ENCODE measurements at regions not wholly inside any gene's neighbourhood (a gene's known extent, or its start where the extent isn't known, plus 50 kb on each side); places are given as distances from the start of the nearest gene placed in this dataset.

DNA sequence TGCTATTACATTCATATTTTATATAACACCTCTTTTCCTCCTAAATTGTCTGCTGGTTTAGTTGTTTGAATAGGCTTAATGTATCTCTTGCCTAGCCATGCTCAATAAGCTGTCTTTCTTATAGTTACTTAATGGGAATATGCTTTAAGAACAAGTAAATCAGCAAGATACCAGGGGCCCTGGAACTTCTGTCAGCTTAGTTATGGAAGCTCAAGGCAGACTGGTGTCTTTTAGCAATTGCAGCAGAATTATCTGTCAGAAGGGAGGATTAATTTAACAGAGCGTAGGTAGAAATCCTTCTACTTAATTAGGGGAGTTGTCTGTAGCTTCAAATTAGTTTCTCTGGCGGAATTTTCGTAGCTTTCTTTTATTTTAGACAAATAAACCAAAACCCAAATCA lies 94.9 kb downstream of the C11orf91 start:
- Histone ChIP-seq H2BK5ac (ENCODE audit: low read length) (no peak overlapping the region), H3K36me3 (ENCODE audit: control insufficient read depth, insufficient read depth, low read length) (no peaks in the 10 kb centered on the region), H3K27ac (ENCODE audit: low read depth, low read length) (no peak overlapping the region), H4K5ac (ENCODE audit: low read length) (no peak overlapping the region), H3K9ac (ENCODE audit: low read length) (no peak overlapping the region), H2BK120ac (ENCODE audit: low read depth, low read length) (no peak overlapping the region), H3K4me2 (ENCODE audit: low read length) (no peak overlapping the region), H3K4me3 (ENCODE audit: low read length) (no peak overlapping the region), H3K27me3 (ENCODE audit: insufficient read depth, low read length, poor library complexity) (no peaks in the 10 kb centered on the region), H3K79me1 (ENCODE audit: low read length) (no peaks in the 10 kb centered on the region), H2AK5ac (ENCODE audit: low read length) (no peak overlapping the region), H3K18ac (ENCODE audit: low read length) (no peak overlapping the region), H3K4me1 (ENCODE audit: control insufficient read depth, low read depth, low read length) (no peaks in the 10 kb centered on the region), H4K8ac (ENCODE audit: low read depth, low read length) (no peak overlapping the region), H3K23ac (ENCODE audit: low read length) (no peak overlapping the region), H3K4ac (ENCODE audit: low read depth, low read length) (no peak overlapping the region), H2BK15ac (replicated peaks; ENCODE audit: low read depth) (no peak overlapping the region), H3K79me2 (ENCODE audit: control insufficient read depth, insufficient read depth, low read length) (no peaks in the 10 kb centered on the region), H3K56ac (ENCODE audit: low read length) (no peak overlapping the region)
- WGBS (ENCODE audit: extremely low coverage, insufficient coverage, low lambda C conversion rate), result no CpG with 5 or more reads among the region's 3 CpGs
- DNase-seq, result no peak

DNA sequence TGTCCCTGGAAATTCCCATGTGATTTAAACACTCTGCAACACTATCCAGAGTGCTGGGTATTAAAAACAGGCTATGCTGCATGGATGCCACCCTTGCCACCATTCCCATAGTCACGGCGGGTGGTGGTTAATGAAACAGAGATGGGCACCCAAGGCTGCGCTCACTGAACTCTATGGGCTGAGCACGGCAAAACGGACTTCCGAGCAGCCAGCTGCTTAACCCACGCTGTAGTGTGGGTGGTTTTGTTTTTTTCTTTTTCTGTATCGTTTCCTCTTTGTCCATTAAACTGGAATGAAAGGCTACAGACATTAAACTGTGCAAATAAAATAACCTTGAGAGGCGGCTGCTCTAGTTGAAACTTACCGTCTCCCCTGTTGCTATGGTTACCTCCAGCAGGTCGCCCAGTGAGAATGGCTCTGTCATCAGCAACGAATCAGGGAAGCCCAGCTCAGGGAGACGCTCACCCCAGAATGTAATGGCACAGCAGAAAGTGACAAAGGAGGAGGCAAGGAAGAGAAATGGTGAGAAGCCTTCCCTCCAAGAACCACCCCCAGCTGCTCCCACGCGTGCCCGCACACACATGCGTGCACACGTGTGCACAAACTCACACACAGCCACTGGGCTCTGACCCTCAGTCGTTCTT lies 102.1 kb downstream of the C11orf91 start:
- Histone ChIP-seq H3K36me3 (ENCODE audit: control insufficient read depth, insufficient read depth, low read length) (no peaks in the 10 kb centered on the region), H4K8ac (ENCODE audit: low read depth, low read length) (no peak overlapping the region), H3K27ac (ENCODE audit: low read depth, low read length) (no peak overlapping the region), H3K9ac (ENCODE audit: low read length) (no peak overlapping the region), H4K5ac (ENCODE audit: low read length) (no peak overlapping the region), H2BK120ac (ENCODE audit: low read depth, low read length) (no peak overlapping the region), H2BK5ac (ENCODE audit: low read length) (no peak overlapping the region), H3K23ac (ENCODE audit: low read length) (no peak overlapping the region), H3K56ac (ENCODE audit: low read length) (no peak overlapping the region), H3K27me3 (ENCODE audit: insufficient read depth, low read length, poor library complexity) (no peaks in the 10 kb centered on the region), H3K79me1 (ENCODE audit: low read length) (no peaks in the 10 kb centered on the region), H3K4ac (ENCODE audit: low read depth, low read length) (no peak overlapping the region), H3K4me3 (ENCODE audit: low read length) (no peak overlapping the region), H2BK15ac (replicated peaks; ENCODE audit: low read depth) (no peak overlapping the region), H3K4me2 (ENCODE audit: low read length) (no peak overlapping the region), H3K79me2 (ENCODE audit: control insufficient read depth, insufficient read depth, low read length) (no peaks in the 10 kb centered on the region), H3K4me1 (ENCODE audit: control insufficient read depth, low read depth, low read length) (no peaks in the 10 kb centered on the region), H2AK5ac (ENCODE audit: low read length) (no peak overlapping the region), H3K18ac (ENCODE audit: low read length) (no peak overlapping the region)
- no CpG with 5 or more reads among the region's 19 CpGs for WGBS (ENCODE audit: extremely low coverage, insufficient coverage, low lambda C conversion rate)
- peak; percentile 53 for DNase-seq

DNA sequence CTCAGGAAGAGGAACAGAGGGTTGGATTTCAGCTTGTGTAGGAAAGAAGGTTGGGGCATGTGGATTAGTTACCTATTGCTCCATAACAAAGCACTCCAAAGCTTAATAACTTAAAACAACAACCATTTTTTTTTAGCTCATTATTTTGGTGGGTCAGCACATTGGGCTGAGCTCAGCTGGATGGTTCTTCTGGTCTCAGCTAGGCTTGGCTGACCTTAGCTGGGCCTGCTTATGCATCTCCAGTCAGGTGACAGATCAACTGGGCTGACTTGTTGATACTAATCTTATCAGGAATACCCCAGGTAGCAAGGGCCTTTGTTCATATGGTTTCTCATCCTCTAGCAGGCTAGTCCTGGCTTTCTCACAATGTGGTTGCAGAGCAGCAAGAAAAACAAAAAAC lies 106.4 kb downstream of the C11orf91 start:
- Histone ChIP-seq H2BK5ac (ENCODE audit: low read length) (no peak overlapping the region), H3K79me1 (ENCODE audit: low read length) (no peaks in the 10 kb centered on the region), H3K4ac (ENCODE audit: low read depth, low read length) (no peak overlapping the region), H3K27me3 (ENCODE audit: insufficient read depth, low read length, poor library complexity) (no peaks in the 10 kb centered on the region), H2BK15ac (replicated peaks; ENCODE audit: low read depth) (no peak overlapping the region), H3K4me1 (ENCODE audit: control insufficient read depth, low read depth, low read length) (no peaks in the 10 kb centered on the region), H3K36me3 (ENCODE audit: control insufficient read depth, insufficient read depth, low read length) (no peaks in the 10 kb centered on the region), H3K4me2 (ENCODE audit: low read length) (no peak overlapping the region), H2BK120ac (ENCODE audit: low read depth, low read length) (no peak overlapping the region), H4K5ac (ENCODE audit: low read length) (no peak overlapping the region), H3K18ac (ENCODE audit: low read length) (no peak overlapping the region), H4K8ac (ENCODE audit: low read depth, low read length) (no peak overlapping the region), H2AK5ac (ENCODE audit: low read length) (no peak overlapping the region), H3K27ac (ENCODE audit: low read depth, low read length) (no peak overlapping the region), H3K4me3 (ENCODE audit: low read length) (no peak overlapping the region), H3K56ac (ENCODE audit: low read length) (no peak overlapping the region), H3K23ac (ENCODE audit: low read length) (no peak overlapping the region), H3K9ac (ENCODE audit: low read length) (no peak overlapping the region), H3K79me2 (ENCODE audit: control insufficient read depth, insufficient read depth, low read length) (no peaks in the 10 kb centered on the region)
- DNase-seq, result no peak

DNA sequence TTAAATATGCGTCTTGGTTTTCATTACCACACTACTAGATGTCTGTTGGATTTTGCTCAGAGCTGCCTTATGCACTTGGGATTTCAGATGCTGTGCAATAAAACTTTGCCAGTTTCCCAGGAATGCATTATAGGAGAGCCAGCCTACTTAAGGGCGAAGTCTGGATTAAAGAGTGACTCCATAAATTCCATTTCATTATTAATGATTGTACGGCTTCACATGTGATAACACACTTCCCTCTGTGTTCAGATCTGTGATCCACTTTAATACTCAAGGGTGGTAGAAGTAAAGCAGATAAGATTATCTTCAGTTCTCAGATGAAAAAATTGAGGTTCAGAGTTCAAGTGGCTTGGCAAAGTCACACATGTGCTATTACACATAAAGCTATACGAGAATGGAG lies 110.2 kb downstream of the C11orf91 start:
- WGBS (ENCODE audit: extremely low coverage, insufficient coverage, low lambda C conversion rate), result no CpG with 5 or more reads among the region's 4 CpGs
- H3K27ac ChIP-seq (ENCODE audit: low read depth, low read length), result no peak overlapping the region
- H3K4me1 ChIP-seq (ENCODE audit: control insufficient read depth, low read depth, low read length), result no peaks in the 10 kb centered on the region
- H3K56ac ChIP-seq (ENCODE audit: low read length), result no peak overlapping the region
- no peak overlapping the region for H3K4me2 ChIP-seq (ENCODE audit: low read length)
- H4K8ac ChIP-seq (ENCODE audit: low read depth, low read length), result no peak overlapping the region
- DNase-seq, result no peak
- no peak overlapping the region for H2BK15ac ChIP-seq (replicated peaks; ENCODE audit: low read depth)
- no peak overlapping the region for H3K4ac ChIP-seq (ENCODE audit: low read depth, low read length)
- H3K4me3 ChIP-seq (ENCODE audit: low read length), result no peak overlapping the region
- no peaks in the 10 kb centered on the region for H3K79me2 ChIP-seq (ENCODE audit: control insufficient read depth, insufficient read depth, low read length)
- no peak overlapping the region for H3K9ac ChIP-seq (ENCODE audit: low read length)
- H2BK5ac ChIP-seq (ENCODE audit: low read length), result no peak overlapping the region
- H2BK120ac ChIP-seq (ENCODE audit: low read depth, low read length), result no peak overlapping the region
- H3K36me3 ChIP-seq (ENCODE audit: control insufficient read depth, insufficient read depth, low read length), result no peaks in the 10 kb centered on the region
- H2AK5ac ChIP-seq (ENCODE audit: low read length), result no peak overlapping the region
- H3K27me3 ChIP-seq (ENCODE audit: insufficient read depth, low read length, poor library complexity), result no peaks in the 10 kb centered on the region
- H3K23ac ChIP-seq (ENCODE audit: low read length), result no peak overlapping the region
- H3K18ac ChIP-seq (ENCODE audit: low read length), result no peak overlapping the region
- no peak overlapping the region for H4K5ac ChIP-seq (ENCODE audit: low read length)
- H3K79me1 ChIP-seq (ENCODE audit: low read length), result no peaks in the 10 kb centered on the region

DNA sequence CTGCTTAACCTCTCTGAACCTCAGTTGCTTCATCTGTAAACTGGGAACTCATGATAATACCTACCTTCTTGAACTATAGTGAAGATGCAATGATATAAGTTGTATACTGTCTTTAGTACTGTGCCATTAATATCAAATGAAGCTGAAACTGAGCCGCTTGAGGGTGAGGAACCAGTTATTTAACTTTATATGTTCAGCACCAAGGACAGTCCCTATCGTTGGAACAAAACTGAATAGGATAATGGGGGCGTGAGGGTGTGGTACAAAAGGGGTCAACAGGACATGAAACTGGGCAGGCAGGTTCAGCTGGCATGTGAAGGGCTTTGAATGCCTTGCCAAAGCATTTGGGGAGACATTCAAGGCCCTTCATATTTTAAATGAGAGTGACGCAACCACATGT lies 112.6 kb downstream of the C11orf91 start:
- H3K18ac ChIP-seq (ENCODE audit: low read length), result no peak overlapping the region
- H4K8ac ChIP-seq (ENCODE audit: low read depth, low read length), result no peak overlapping the region
- no peak overlapping the region for H2BK120ac ChIP-seq (ENCODE audit: low read depth, low read length)
- H3K4ac ChIP-seq (ENCODE audit: low read depth, low read length), result no peak overlapping the region
- no peak overlapping the region for H3K23ac ChIP-seq (ENCODE audit: low read length)
- H4K5ac ChIP-seq (ENCODE audit: low read length), result no peak overlapping the region
- H3K4me1 ChIP-seq (ENCODE audit: control insufficient read depth, low read depth, low read length), result no peaks in the 10 kb centered on the region
- H2AK5ac ChIP-seq (ENCODE audit: low read length), result no peak overlapping the region
- H2BK15ac ChIP-seq (replicated peaks; ENCODE audit: low read depth), result no peak overlapping the region
- H3K79me2 ChIP-seq (ENCODE audit: control insufficient read depth, insufficient read depth, low read length), result no peaks in the 10 kb centered on the region
- DNase-seq, result no peak
- H3K4me3 ChIP-seq (ENCODE audit: low read length), result no peak overlapping the region
- no CpG with 5 or more reads among the region's 4 CpGs for WGBS (ENCODE audit: extremely low coverage, insufficient coverage, low lambda C conversion rate)
- no peaks in the 10 kb centered on the region for H3K36me3 ChIP-seq (ENCODE audit: control insufficient read depth, insufficient read depth, low read length)
- H3K56ac ChIP-seq (ENCODE audit: low read length), result no peak overlapping the region
- no peak overlapping the region for H3K9ac ChIP-seq (ENCODE audit: low read length)
- H2BK5ac ChIP-seq (ENCODE audit: low read length), result no peak overlapping the region
- no peaks in the 10 kb centered on the region for H3K79me1 ChIP-seq (ENCODE audit: low read length)
- H3K27ac ChIP-seq (ENCODE audit: low read depth, low read length), result no peak overlapping the region
- H3K27me3 ChIP-seq (ENCODE audit: insufficient read depth, low read length, poor library complexity), result no peaks in the 10 kb centered on the region
- no peak overlapping the region for H3K4me2 ChIP-seq (ENCODE audit: low read length)

DNA sequence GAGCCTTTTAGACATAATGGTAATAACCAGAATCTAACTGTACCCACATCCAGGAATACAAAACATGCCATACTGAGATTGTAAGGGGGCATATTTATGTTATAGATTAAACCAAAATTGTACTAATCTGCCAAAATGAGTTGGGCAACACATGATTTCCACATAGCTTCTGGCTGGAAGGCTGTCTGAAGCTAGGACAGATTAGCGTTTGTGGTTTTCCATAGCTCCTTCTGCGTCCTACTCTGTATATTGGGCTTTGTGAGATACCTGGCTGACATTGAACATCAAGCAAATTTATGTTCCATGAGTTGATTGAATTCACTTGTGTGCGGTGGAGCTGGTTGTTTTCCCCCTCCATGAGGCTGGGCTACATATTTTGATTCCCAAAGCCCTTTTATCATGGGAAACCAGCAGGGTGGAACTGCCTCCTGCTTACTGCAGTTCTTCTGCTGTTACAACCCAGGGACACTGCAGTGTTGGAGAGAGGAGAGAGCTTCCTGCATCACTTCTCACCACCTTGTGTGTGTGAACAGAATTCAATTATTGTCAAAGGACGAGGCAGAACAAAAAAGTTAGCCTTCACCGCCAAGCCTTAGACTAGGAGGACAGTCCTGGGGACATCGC lies 114.9 kb downstream of the C11orf91 start:
- Histone ChIP-seq H4K8ac (ENCODE audit: low read depth, low read length) (no peak overlapping the region), H3K4ac (ENCODE audit: low read depth, low read length) (no peak overlapping the region), H3K27me3 (ENCODE audit: insufficient read depth, low read length, poor library complexity) (no peaks in the 10 kb centered on the region), H2BK120ac (ENCODE audit: low read depth, low read length) (no peak overlapping the region), H3K56ac (ENCODE audit: low read length) (no peak overlapping the region), H3K4me2 (ENCODE audit: low read length) (no peak overlapping the region), H4K5ac (ENCODE audit: low read length) (no peak overlapping the region), H3K79me1 (ENCODE audit: low read length) (no peaks in the 10 kb centered on the region), H3K79me2 (ENCODE audit: control insufficient read depth, insufficient read depth, low read length) (no peaks in the 10 kb centered on the region), H2BK15ac (replicated peaks; ENCODE audit: low read depth) (no peak overlapping the region), H3K4me1 (ENCODE audit: control insufficient read depth, low read depth, low read length) (no peaks in the 10 kb centered on the region), H3K36me3 (ENCODE audit: control insufficient read depth, insufficient read depth, low read length) (no peaks in the 10 kb centered on the region), H2AK5ac (ENCODE audit: low read length) (no peak overlapping the region), H2BK5ac (ENCODE audit: low read length) (no peak overlapping the region), H3K4me3 (ENCODE audit: low read length) (no peak overlapping the region), H3K9ac (ENCODE audit: low read length) (no peak overlapping the region), H3K27ac (ENCODE audit: low read depth, low read length) (no peak overlapping the region), H3K18ac (ENCODE audit: low read length) (no peak overlapping the region), H3K23ac (ENCODE audit: low read length) (no peak overlapping the region)
- no CpG with 5 or more reads among the region's 6 CpGs for WGBS (ENCODE audit: extremely low coverage, insufficient coverage, low lambda C conversion rate)
- no peak for DNase-seq
